Peyer's patch (tissue), 4 donors: ENCODE measurements at regions not wholly inside any gene's neighbourhood (a gene's known extent, or its start where the extent isn't known, plus 50 kb on each side); places are given as distances from the start of the nearest gene placed in this dataset.

ENCODE experiments used
- POLR2A ChIP-seq, 2 donors: fragments of 450-650 bp; IDR thresholded peaks; one replicate each; pipeline ENCODE4 v1.5.1; 2017; ENCODE audit warnings: antibody characterized with exemption in 2 of 2, mild to moderate bottlenecking in 2 of 2, moderate library complexity in 2 of 2
- TF ChIP-seq, protein P1 (sequence below), 6 experiments: fragments of 450-650 bp in 4 of 6; fragments of 200-600 bp in 2 of 6; sonication (generic) in 1 of 6; IDR thresholded peaks; one replicate each; pipeline ENCODE4 v1.5.1; 2017 to 2019; ENCODE audit warnings: antibody characterized with exemption in 6 of 6, mild to moderate bottlenecking in 3 of 6, moderate library complexity in 1 of 6

DNA sequence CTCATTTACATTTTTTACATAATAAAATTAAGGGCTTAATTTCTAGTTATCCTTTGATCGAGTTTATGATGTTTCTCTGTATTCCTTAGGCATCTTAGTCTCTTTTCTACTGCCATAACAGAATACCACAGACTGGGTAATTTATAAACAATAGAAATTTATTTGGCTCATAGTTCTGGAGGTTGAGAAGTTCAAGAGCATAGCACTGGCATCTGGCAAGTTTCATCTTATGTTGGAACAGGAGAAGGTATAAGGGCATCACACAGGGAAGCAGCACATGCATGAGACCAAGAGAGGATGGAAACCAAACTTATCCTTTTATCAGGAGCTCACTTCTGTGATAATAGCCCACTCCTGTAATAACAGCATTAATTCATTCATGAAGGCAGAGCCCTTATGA, 284.9 kb upstream of the COX7C start:
- no peak for TF ChIP-seq POLR2A (IDR thresholded peaks at IDR 0.05)
- TF ChIP-seq, protein P1, sequence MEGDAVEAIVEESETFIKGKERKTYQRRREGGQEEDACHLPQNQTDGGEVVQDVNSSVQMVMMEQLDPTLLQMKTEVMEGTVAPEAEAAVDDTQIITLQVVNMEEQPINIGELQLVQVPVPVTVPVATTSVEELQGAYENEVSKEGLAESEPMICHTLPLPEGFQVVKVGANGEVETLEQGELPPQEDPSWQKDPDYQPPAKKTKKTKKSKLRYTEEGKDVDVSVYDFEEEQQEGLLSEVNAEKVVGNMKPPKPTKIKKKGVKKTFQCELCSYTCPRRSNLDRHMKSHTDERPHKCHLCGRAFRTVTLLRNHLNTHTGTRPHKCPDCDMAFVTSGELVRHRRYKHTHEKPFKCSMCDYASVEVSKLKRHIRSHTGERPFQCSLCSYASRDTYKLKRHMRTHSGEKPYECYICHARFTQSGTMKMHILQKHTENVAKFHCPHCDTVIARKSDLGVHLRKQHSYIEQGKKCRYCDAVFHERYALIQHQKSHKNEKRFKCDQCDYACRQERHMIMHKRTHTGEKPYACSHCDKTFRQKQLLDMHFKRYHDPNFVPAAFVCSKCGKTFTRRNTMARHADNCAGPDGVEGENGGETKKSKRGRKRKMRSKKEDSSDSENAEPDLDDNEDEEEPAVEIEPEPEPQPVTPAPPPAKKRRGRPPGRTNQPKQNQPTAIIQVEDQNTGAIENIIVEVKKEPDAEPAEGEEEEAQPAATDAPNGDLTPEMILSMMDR (IDR thresholded peaks at IDR 0.05) = no peak
